SK-N-SH (cell line): ENCODE measurements at regions not wholly inside any gene's neighbourhood (a gene's known extent, or its start where the extent isn't known, plus 50 kb on each side); places are given as distances from the start of the nearest gene placed in this dataset.

ENCODE experiments used
- CTCF ChIA-PET: fragments of 300-600, 350-600 bp; formaldehyde crosslinking; extraction: SDS; loops from one replicate; lab custom pipeline; 2021; lab: Yijun Ruan, JAX
- POLR2A ChIA-PET: fragments of 350-600 bp; sonication (Branson Sonifier 250); formaldehyde crosslinking; extraction: SDS; loops from one replicate; lab custom pipeline; 2020; ENCODE audit warnings: antibody characterized with exemption, inconsistent platforms; lab: Yijun Ruan, JAX
- DNase-seq: peaks from one replicate; pipeline ENCODE4 v3.0.0; 2012
- H2AFZ ChIP-seq: fragments of 200-600 bp; sonication (generic); 2 replicates; pipeline ENCODE4 v1.8.1; 2016; ENCODE audit warnings: antibody characterized with exemption, mild to moderate bottlenecking, low read depth
- H3F3A ChIP-seq: fragments of 200-600 bp; sonication (generic); replicated peaks from 2 replicates; pipeline ENCODE3; 2016; ENCODE audit warnings: antibody characterized with exemption, mild to moderate bottlenecking; ENCODE audit not compliant: insufficient read depth
- H3K27ac ChIP-seq, 2 experiments: fragments of 200-500 bp in 1 of 2; fragments of 200-600 bp in 1 of 2; sonication (Bioruptor generic) in 1 of 2; sonication (generic), shearing (Covaris generic) in 1 of 2; 2 replicates each; pipeline versions ENCODE4 v1.5.1 to v1.6.1; 2014 to 2016; ENCODE audit warnings: low read depth in 2 of 2, inconsistent platforms in 1 of 2, low read length in 1 of 2, mild to moderate bottlenecking in 1 of 2, mixed read lengths in 1 of 2
- H3K27me3 ChIP-seq: fragments of 200-600 bp; sonication (generic), shearing (Covaris generic); 2 replicates; pipeline ENCODE4 v1.6.1; 2016; ENCODE audit warnings: mixed run types; ENCODE audit not compliant: insufficient read depth
- H3K36me3 ChIP-seq, 2 experiments: fragments of 200-500 bp in 1 of 2; fragments of 200-600 bp in 1 of 2; sonication (Bioruptor generic) in 1 of 2; sonication (generic) in 1 of 2; replicated peaks in 1 of 2; 2 replicates each; pipeline versions ENCODE3 to v1.5.1; 2014 to 2016; ENCODE audit warnings: low read length in 1 of 2, mild to moderate bottlenecking in 1 of 2; ENCODE audit not compliant: insufficient read depth in 2 of 2, control insufficient read depth in 1 of 2
- H3K4me1 ChIP-seq, 2 experiments: fragments of 200-500 bp in 1 of 2; fragments of 200-600 bp in 1 of 2; sonication (Bioruptor generic) in 1 of 2; sonication (generic), shearing (Covaris generic) in 1 of 2; 2 replicates each; pipeline versions ENCODE4 v1.5.1 to v1.6.1; 2014 to 2016; ENCODE audit warnings: low read depth in 1 of 2, low read length in 1 of 2, mixed run types in 1 of 2; ENCODE audit not compliant: insufficient read depth in 2 of 2, control insufficient read depth in 1 of 2
- H3K4me2 ChIP-seq: fragments of 200-600 bp; sonication (generic), shearing (Covaris generic); 2 replicates; pipeline ENCODE4 v1.6.1; 2017; ENCODE audit warnings: mixed run types
- H3K4me3 ChIP-seq, 2 experiments: fragments of 200-500 bp in 1 of 2; fragments of 200-600 bp in 1 of 2; sonication (Bioruptor generic) in 1 of 2; sonication (generic), shearing (Covaris generic) in 1 of 2; 2 replicates each; pipeline versions ENCODE4 v1.5.1 to v1.8.1; 2014 to 2016; ENCODE audit warnings: low read depth in 2 of 2, inconsistent platforms in 1 of 2, low read length in 1 of 2, mild to moderate bottlenecking in 1 of 2, mixed read lengths in 1 of 2, moderate library complexity in 1 of 2
- H3K79me2 ChIP-seq: fragments of 200-600 bp; sonication (generic); 2 replicates; pipeline ENCODE4 v1.8.1; 2017; ENCODE audit warnings: mild to moderate bottlenecking; ENCODE audit not compliant: insufficient read depth
- H3K9ac ChIP-seq: fragments of 200-600 bp; sonication (generic); 2 replicates; pipeline ENCODE4 v1.6.1; 2017; ENCODE audit warnings: mixed run types
- H3K9me2 ChIP-seq: fragments of 200-600 bp; sonication (generic); 2 replicates; pipeline ENCODE4 v1.6.1; 2017; ENCODE audit warnings: mixed run types
- H3K9me3 ChIP-seq: fragments of 200-600 bp; sonication (generic); 2 replicates; pipeline ENCODE4 v1.6.1; 2017; ENCODE audit warnings: mixed run types, mild to moderate bottlenecking, moderate library complexity
- H4K20me1 ChIP-seq: fragments of 200-600 bp; sonication (generic); 2 replicates; pipeline ENCODE4 v1.6.1; 2017; ENCODE audit warnings: mild to moderate bottlenecking, mixed run types; ENCODE audit not compliant: insufficient read depth
- CHD2 ChIP-seq: fragments of 150-350 bp; IDR thresholded peaks from 2 replicates; pipeline ENCODE4 v1.6.1; 2018; ENCODE audit warnings: low read length; ENCODE audit not compliant: partially characterized antibody
- EP300 ChIP-seq, 2 experiments: IDR thresholded peaks; 2 replicates each; pipeline versions ENCODE4 v1.4.0 to v1.6.1; 2012; ENCODE audit warnings: borderline replicate concordance in 1 of 2, low read depth in 1 of 2, low read length in 1 of 2
- MEF2A ChIP-seq: IDR thresholded peaks from 2 replicates; pipeline ENCODE4 v1.4.0; 2012; ENCODE audit warnings: low read depth, borderline replicate concordance
- PBX3 ChIP-seq: IDR thresholded peaks from 2 replicates; pipeline ENCODE4; 2012
- POLR2AphosphoS5 ChIP-seq: IDR thresholded peaks from 2 replicates; pipeline ENCODE4 v1.6.1; 2012; ENCODE audit warnings: low read depth, low read length
- RAD21 ChIP-seq: IDR thresholded peaks from 2 replicates; pipeline ENCODE4 v1.6.1; 2012; ENCODE audit warnings: mild to moderate bottlenecking, low read length
- REST ChIP-seq: IDR thresholded peaks from 2 replicates; pipeline ENCODE4 v1.6.1; 2012; ENCODE audit warnings: mild to moderate bottlenecking, low read depth, low read length, moderate library complexity
- RFX5 ChIP-seq: IDR thresholded peaks from 2 replicates; pipeline ENCODE4 v1.6.1; 2012; ENCODE audit warnings: mild to moderate bottlenecking, improper control_type of control experiment, low read length
- TAF1 ChIP-seq: IDR thresholded peaks from 2 replicates; pipeline ENCODE4 v1.6.1; 2012; ENCODE audit warnings: low read depth, mild to moderate bottlenecking, low read length, moderate library complexity, borderline replicate concordance
- USF1 ChIP-seq: IDR thresholded peaks from 2 replicates; pipeline ENCODE4 v1.4.0; 2012; ENCODE audit warnings: low read depth, borderline replicate concordance
- WGBS: methylation state at CpG from one replicate; pipeline ENCODE4 v1.1.6; 2017; ENCODE audit warnings: low lambda C conversion rate; 5-methylcytosine and 5-hydroxymethylcytosine counted together

GRCh38 chr15:67957435-67958132 is 96.5 kb upstream of the PIAS1 start (continued):
- TF ChIP-seq MEF2A (no peak), CHD2 (no peak), TAF1 (no peak), EP300 (IDR thresholded peaks at IDR 0.05; ENCODE audit: borderline replicate concordance in 1 of 2, low read depth in 1 of 2, low read length in 1 of 2) (no peak), PBX3 (no peak), RFX5 (no peak)
- TF ChIP-seq, all 33 proteins: peak for 0

- H3K9ac ChIP-seq = no peak overlapping the region
- no peaks in the 10 kb centered on the region; the same call in 1 of the 2 replicates for H3K27me3 ChIP-seq
- TF ChIP-seq USF1 (peak; percentile 24; the same call in 1 of the 2 replicates), RAD21 (peak; percentile 10; the same call in 1 of the 2 replicates), POLR2AphosphoS5 (no peak), CHD2 (peak; percentile 30), REST (no peak), TAF1 (peak; percentile 22; the same call in 1 of the 2 replicates)
- no peaks in the 10 kb centered on the region for H3K36me3 ChIP-seq
- H3K9me3 ChIP-seq = no peaks in the 10 kb centered on the region
- H3F3A ChIP-seq = no peaks in the 10 kb centered on the region
- H3K27ac ChIP-seq = peak overlapping the region in 1 of 2 experiments; percentile 71; a peak in 2 of 4 replicates
- ChIA-PET CTCF (interaction anchor here (1.0 to 1.5 kb wide), 4 partner anchors 13 to 104 kb away, joined by 3 to 4 read pairs (median 4); no protein-coding TSS in a partner anchor), POLR2A (interaction anchor here (0.7 kb wide), 1 partner anchor 86 kb away, joined by 6 read pairs; the partner anchor contains the start of gene PIAS1)
- H3K4me1 ChIP-seq = peaks cover 0 to 13% of the 10 kb centered on the region in 2 experiments; a peak in 1 of 4 replicates
- no peaks in the 10 kb centered on the region for H4K20me1 ChIP-seq
- peak overlapping the region; percentile 55 to 62 for H3K4me3 ChIP-seq
- no peaks in the 10 kb centered on the region for H3K9me2 ChIP-seq
- DNase-seq = peak; percentile 81
- peak overlapping the region; percentile 78 for H3K4me2 ChIP-seq
- H2AFZ ChIP-seq = peak overlapping the region; percentile 91
- WGBS = 22% methylated on average over 30 of the region's 30 CpGs
- no peaks in the 10 kb centered on the region for H3K79me2 ChIP-seq
Measured at GRCh38 chr15:67967871-67968431, 86.2 kb upstream of the PIAS1 start.
